ENCODE measurements at regions not wholly inside any gene's neighbourhood (a gene's known extent, or its start where the extent isn't known, plus 50 kb on each side); places are given as distances from the start of the nearest gene placed in this dataset.

- DNase-seq (ENCODE audit: low read depth in 2 of 2): no peak
Observed at GRCh38 chr4:1477045-1477840, 71.0 kb upstream of the NKX1-1 start.

- no peak for DNase-seq (ENCODE audit: low read depth in 2 of 2)
Observed at GRCh38 chr4:1476140-1476513, 69.9 kb upstream of the NKX1-1 start.

GRCh38 chr4:1475277-1476139 lies 69.3 kb upstream of the NKX1-1 start:
- no peak for DNase-seq (ENCODE audit: low read depth in 2 of 2)

- no peak for DNase-seq (ENCODE audit: low read depth in 2 of 2)
Observed at GRCh38 chr4:1474126-1475090, 68.2 kb upstream of the NKX1-1 start.

GRCh38 chr4:1473718-1474117 lies 67.5 kb upstream of the NKX1-1 start:
- no peak for DNase-seq (ENCODE audit: low read depth in 2 of 2)

- no peak for DNase-seq (ENCODE audit: low read depth in 2 of 2)
Observed at GRCh38 chr4:1472911-1473518, 66.8 kb upstream of the NKX1-1 start.

- DNase-seq (ENCODE audit: low read depth in 2 of 2): no peak
Observed at GRCh38 chr4:1472148-1472797, 66.0 kb upstream of the NKX1-1 start.

GRCh38 chr4:1471443-1472147 lies 65.4 kb upstream of the NKX1-1 start:
- DNase-seq (ENCODE audit: low read depth in 2 of 2): no peak

- DNase-seq (ENCODE audit: low read depth in 2 of 2): no peak
Observed at GRCh38 chr4:1470816-1471442, 64.7 kb upstream of the NKX1-1 start.

- DNase-seq (ENCODE audit: low read depth in 2 of 2): no peak
Observed at GRCh38 chr4:1470393-1470670, 64.1 kb upstream of the NKX1-1 start.

- no peak for DNase-seq (ENCODE audit: low read depth in 2 of 2)
Observed at GRCh38 chr4:1469607-1470392, 63.6 kb upstream of the NKX1-1 start.

- no peak for DNase-seq (ENCODE audit: low read depth in 2 of 2)
Observed at GRCh38 chr4:1469043-1469442, 62.8 kb upstream of the NKX1-1 start.

- DNase-seq (ENCODE audit: low read depth in 2 of 2): no peak
Observed at GRCh38 chr4:1467581-1468458, 61.6 kb upstream of the NKX1-1 start.

- DNase-seq (ENCODE audit: low read depth in 2 of 2): no peak
Observed at GRCh38 chr4:1466863-1467165, 60.6 kb upstream of the NKX1-1 start.

GRCh38 chr4:1466034-1466862 lies 60.0 kb upstream of the NKX1-1 start:
- DNase-seq (ENCODE audit: low read depth in 2 of 2): no peak

GRCh38 chr4:1465173-1466033 lies 59.2 kb upstream of the NKX1-1 start:
- DNase-seq (ENCODE audit: low read depth in 2 of 2): no peak

Measured in stimulated activated CD8-positive, alpha-beta memory T cell treated with anti-CD3 and anti-CD28 coated beads, Interleukin-15, amount 100 ng/mL, for 4 hours (primary cell).